ENCODE measurements at regions not wholly inside any gene's neighbourhood (a gene's known extent, or its start where the extent isn't known, plus 50 kb on each side); places are given as distances from the start of the nearest gene placed in this dataset.

DNA sequence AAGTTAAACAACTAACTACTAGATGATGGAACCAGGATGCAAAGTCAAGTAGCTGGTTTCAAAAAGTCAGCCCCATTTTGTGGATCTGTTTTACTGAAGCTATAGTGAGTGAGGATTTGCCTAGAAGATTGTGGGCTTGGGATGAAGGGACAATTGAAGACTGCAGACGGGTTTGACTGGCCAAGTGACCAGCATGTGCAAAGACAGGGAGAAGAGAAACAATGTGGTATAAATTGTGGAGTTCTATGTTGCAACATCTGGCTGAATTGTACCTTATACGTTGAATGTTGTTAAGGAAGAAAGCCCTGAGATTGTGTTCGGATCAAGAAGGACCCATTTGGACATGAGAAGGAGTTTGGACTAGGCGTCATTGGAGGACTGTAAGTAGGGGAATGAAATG, 101.8 kb downstream of the MAT2B start:
- ChIA-PET CTCF (no interaction called here), POLR2A (interaction anchor here (0.7 kb wide), 1 partner anchor 1045 kb away, joined by 3 read pairs; no protein-coding TSS in a partner anchor)
- TF ChIP-seq, protein P1, sequence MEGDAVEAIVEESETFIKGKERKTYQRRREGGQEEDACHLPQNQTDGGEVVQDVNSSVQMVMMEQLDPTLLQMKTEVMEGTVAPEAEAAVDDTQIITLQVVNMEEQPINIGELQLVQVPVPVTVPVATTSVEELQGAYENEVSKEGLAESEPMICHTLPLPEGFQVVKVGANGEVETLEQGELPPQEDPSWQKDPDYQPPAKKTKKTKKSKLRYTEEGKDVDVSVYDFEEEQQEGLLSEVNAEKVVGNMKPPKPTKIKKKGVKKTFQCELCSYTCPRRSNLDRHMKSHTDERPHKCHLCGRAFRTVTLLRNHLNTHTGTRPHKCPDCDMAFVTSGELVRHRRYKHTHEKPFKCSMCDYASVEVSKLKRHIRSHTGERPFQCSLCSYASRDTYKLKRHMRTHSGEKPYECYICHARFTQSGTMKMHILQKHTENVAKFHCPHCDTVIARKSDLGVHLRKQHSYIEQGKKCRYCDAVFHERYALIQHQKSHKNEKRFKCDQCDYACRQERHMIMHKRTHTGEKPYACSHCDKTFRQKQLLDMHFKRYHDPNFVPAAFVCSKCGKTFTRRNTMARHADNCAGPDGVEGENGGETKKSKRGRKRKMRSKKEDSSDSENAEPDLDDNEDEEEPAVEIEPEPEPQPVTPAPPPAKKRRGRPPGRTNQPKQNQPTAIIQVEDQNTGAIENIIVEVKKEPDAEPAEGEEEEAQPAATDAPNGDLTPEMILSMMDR (IDR thresholded peaks at IDR 0.05; ENCODE audit: control extremely low read depth, extremely low read depth, low read depth, missing control alignments) = no peak
- no peak for DNase-seq (ENCODE audit: extremely low spot score)

DNA sequence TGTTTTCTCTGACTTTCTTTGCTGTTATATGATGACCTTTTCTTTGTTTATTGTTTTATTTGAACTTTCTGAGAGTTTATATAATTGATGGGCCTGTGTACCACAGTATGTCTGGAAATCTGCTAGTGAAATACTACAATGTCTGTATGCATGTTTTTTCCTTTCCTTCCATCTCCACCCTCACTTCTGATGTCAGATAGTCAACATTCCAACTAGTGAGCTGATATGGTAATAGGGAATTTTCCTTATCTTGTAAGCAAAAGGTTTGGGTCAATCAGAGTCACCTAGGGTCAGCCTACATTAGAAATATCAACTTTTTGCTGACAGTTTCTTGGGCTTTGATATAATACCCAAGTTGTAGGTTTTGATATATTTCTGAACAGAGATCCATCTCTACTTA, 103.2 kb downstream of the MAT2B start:
- TF ChIP-seq, protein P1 (IDR thresholded peaks at IDR 0.05; ENCODE audit: control extremely low read depth, extremely low read depth, low read depth, missing control alignments) = no peak
- CTCF ChIA-PET = interaction anchor here (1.5 kb wide), 1 partner anchor 17 kb away, joined by 3 read pairs; no protein-coding TSS in a partner anchor
- POLR2A ChIA-PET = no interaction called here
- no peak for DNase-seq (ENCODE audit: extremely low spot score)

DNA sequence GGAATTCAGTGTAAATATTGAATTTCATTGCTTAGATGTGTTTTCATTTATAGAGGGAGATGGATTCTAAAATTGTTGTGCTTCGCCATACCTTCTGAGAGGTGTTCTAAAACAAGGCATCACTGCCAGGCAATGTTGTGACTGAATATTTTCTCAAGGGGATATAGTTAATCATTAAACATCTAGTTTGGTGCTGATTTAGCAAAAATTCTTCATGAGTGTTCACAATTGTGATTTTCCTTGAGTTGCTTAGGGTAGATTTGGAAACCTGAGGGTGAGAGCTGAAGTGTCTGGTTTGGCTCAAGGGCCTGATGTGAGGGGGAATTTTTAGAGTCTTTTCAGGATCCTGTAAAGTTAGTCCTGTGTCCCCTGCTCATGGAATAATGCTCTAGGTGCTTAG, 104.5 kb downstream of the MAT2B start:
- ChIA-PET CTCF (no interaction called here), POLR2A (no interaction called here)
- TF ChIP-seq, protein P1 (IDR thresholded peaks at IDR 0.05; ENCODE audit: control extremely low read depth, extremely low read depth, low read depth, missing control alignments) = no peak
- DNase-seq (ENCODE audit: extremely low spot score) = no peak

DNA sequence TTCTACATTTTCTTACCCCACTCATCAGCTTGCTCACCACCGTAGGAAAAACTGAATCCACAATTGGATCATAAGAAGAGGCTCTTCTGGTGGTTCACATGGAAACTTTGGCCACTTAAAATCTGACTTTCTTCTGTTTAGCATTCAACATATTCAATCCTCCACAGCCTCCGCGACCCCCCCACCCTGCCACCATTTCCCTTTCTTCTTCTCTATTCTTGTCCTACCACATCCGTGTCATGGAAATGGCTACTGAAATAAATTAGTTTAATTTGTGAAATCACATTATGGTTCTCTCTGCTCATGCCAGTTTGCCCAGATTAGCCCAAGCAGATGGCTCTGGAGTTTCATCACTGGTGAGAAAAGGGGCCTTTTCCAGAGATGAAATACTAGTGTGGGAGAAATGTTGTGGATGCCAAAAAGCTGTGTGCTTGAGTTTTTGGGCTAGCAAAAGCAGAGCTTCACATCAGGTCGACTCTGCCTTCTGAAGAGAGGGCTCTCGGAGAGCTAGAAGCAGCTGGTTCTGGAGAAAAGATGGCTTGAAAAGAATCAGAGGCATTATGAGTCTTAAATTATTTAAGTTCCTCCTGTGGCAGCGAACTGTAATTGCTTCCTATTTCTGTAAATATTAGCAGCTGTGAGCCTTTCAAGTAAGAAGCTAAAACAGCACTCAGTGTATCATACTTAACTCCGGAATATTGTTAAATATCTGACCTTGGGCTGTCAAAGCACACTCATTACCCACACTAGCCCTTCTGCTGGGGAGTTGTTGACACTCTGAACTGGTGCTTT, 107.1 kb downstream of the MAT2B start:
- no peak for DNase-seq (ENCODE audit: extremely low spot score)
- TF ChIP-seq, protein P1 (IDR thresholded peaks at IDR 0.05; ENCODE audit: control extremely low read depth, extremely low read depth, low read depth, missing control alignments) = no peak
- ChIA-PET CTCF (interaction anchor here (0.6 to 0.9 kb wide), 3 partner anchors 10 to 454 kb away, joined by 3 read pairs; no protein-coding TSS in a partner anchor), POLR2A (no interaction called here)

DNA sequence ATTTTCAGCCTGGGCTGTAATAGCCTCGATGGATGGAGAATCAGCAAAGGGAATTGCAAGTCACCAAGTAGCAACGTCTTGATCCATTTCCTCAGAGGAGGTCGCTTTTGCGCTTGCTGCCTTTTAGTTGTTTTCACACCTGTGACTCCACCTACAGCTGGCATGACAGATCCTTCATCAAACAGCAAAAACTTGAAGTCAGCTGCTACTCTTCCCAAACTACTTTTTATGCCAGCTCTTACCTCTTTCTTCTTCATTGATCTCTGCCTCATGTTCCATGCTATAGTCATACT, 107.7 kb downstream of the MAT2B start:
- DNase-seq (ENCODE audit: extremely low spot score) = no peak
- ChIA-PET POLR2A (no interaction called here), CTCF (interaction anchor here (0.6 kb wide), 1 partner anchor 10 kb away, joined by 3 read pairs; no protein-coding TSS in a partner anchor)
- TF ChIP-seq, protein P1 (IDR thresholded peaks at IDR 0.05; ENCODE audit: control extremely low read depth, extremely low read depth, low read depth, missing control alignments) = no peak

DNA sequence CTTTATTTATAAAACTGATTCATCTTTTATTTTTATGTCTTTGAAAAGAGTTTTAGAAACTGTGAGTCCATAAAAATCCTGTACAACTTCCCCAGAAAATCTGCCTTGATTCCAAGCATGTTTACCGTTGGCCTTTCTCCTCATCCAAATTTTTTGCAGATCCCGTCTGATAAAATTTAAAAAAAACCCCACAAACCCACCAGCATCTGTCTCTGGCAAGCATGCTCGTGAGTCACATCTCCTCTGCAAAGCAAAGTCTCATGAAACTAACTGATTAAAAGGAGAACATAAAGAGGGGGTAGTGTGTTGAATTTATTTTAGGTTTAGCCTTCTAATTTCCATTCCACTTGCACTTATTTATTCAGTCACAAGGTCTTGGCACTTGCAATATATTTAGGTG, 109.4 kb downstream of the MAT2B start:
- DNase-seq (ENCODE audit: extremely low spot score) = no peak
- POLR2A ChIA-PET = no interaction called here
- CTCF ChIA-PET = no interaction called here
- TF ChIP-seq, protein P1 (IDR thresholded peaks at IDR 0.05; ENCODE audit: control extremely low read depth, extremely low read depth, low read depth, missing control alignments) = no peak

Measured in GM10248 (cell line).